Endothelial cell of umbilical vein (primary cell): ENCODE measurements at regions not wholly inside any gene's neighbourhood (a gene's known extent, or its start where the extent isn't known, plus 50 kb on each side); places are given as distances from the start of the nearest gene placed in this dataset.

Experiments used
- BruUV-seq: library from RNA; stranded (reverse); fragments of 400-500 nt; replicated peaks from 2 replicates; lab custom pipeline; 2021; lab: Mats Ljungman, UMichigan
- CTCF ChIA-PET: fragments of 300-600, 350-600 bp; sonication (Branson Sonifier 250); formaldehyde crosslinking; loops from one replicate; lab custom pipeline; 2021; ENCODE audit warnings: antibody characterized with exemption, inconsistent platforms; lab: Charles Lee
- POLR2A ChIA-PET: fragments of 300-600, 350-600 bp; sonication (Branson Sonifier 250); formaldehyde crosslinking; loops from one replicate; lab custom pipeline; 2021; ENCODE audit warnings: antibody characterized with exemption, inconsistent platforms; lab: Charles Lee
- DNase-seq: peaks from one replicate; pipeline ENCODE4 v3.0.0-alpha.2; 2011; ENCODE audit warnings: low read depth, low spot score
- FAIRE-seq: peaks from 2 replicates; lab custom pipeline; 2011; peaks lifted over from hg19 to GRCh38; lab: Jason Lieb, UNC
- H2AFZ ChIP-seq: 2 replicates; pipeline ENCODE4 v1.6.0; 2012; ENCODE audit warnings: low read depth, low read length, control low read depth, inconsistent platforms
- H3K27ac ChIP-seq: 2 replicates; pipeline ENCODE4 v1.5.1; 2011; ENCODE audit warnings: low read depth, mild to moderate bottlenecking, control low read depth, low read length, moderate library complexity; ENCODE audit not compliant: insufficient read depth
- H3K27me3 ChIP-seq, 2 experiments: 2 replicates each; pipeline versions ENCODE4 v1.6.0 to v1.6.1; 2011; ENCODE audit warnings: low read length in 2 of 2, mixed read lengths in 1 of 2; ENCODE audit not compliant: control insufficient read depth in 2 of 2, insufficient read depth in 2 of 2
- H3K36me3 ChIP-seq, 2 experiments: 2 replicates in 1 of 2; 3 replicates in 1 of 2; pipeline ENCODE4 v1.5.1; 2011; ENCODE audit warnings: low read length in 2 of 2, mild to moderate bottlenecking in 1 of 2, moderate library complexity in 1 of 2; ENCODE audit not compliant: control insufficient read depth in 2 of 2, insufficient read depth in 2 of 2; ENCODE audit errors: extremely low read depth in 1 of 2
- H3K4me1 ChIP-seq: 3 replicates; pipeline ENCODE4 v1.5.1; 2011; ENCODE audit warnings: mild to moderate bottlenecking, low read length; ENCODE audit not compliant: control insufficient read depth, insufficient read depth; ENCODE audit errors: extremely low read depth
- H3K4me2 ChIP-seq: 2 replicates; pipeline ENCODE4 v1.6.1; 2011; ENCODE audit warnings: low read length, control low read depth, mixed read lengths; ENCODE audit not compliant: insufficient read depth
- H3K4me3 ChIP-seq, 3 experiments: fragments of 200-600 bp in 1 of 3; sonication (generic), shearing (Covaris generic) in 1 of 3; replicated peaks in 1 of 3; 2 replicates each; pipeline ENCODE4 v1.5.1; 2011 to 2016; ENCODE audit warnings: control low read depth in 3 of 3, low read length in 3 of 3, mild to moderate bottlenecking in 2 of 3, inconsistent platforms in 1 of 3, low read depth in 1 of 3, moderate library complexity in 1 of 3; ENCODE audit not compliant: insufficient read depth in 1 of 3
- H3K79me2 ChIP-seq: 2 replicates; pipeline ENCODE4 v1.6.0; 2012; ENCODE audit warnings: low read length, inconsistent platforms; ENCODE audit not compliant: control insufficient read depth, insufficient read depth
- H3K9ac ChIP-seq: replicated peaks from 2 replicates; pipeline ENCODE3; 2011; ENCODE audit warnings: low read length, control low read depth; ENCODE audit not compliant: insufficient read depth; ENCODE audit errors: extremely low read depth
- H3K9me1 ChIP-seq: replicated peaks from 3 replicates; pipeline ENCODE4 v1.6.0; 2011; ENCODE audit warnings: mild to moderate bottlenecking, low read length; ENCODE audit not compliant: control insufficient read depth, insufficient read depth; ENCODE audit errors: extremely low read depth
- H3K9me3 ChIP-seq: replicated peaks from 2 replicates; pipeline ENCODE4 v1.5.1; 2012; ENCODE audit warnings: low read length, inconsistent platforms; ENCODE audit not compliant: control insufficient read depth, insufficient read depth
- H4K20me1 ChIP-seq: replicated peaks from 2 replicates; pipeline ENCODE3; 2011; ENCODE audit warnings: mild to moderate bottlenecking, low read length; ENCODE audit not compliant: control insufficient read depth, insufficient read depth; ENCODE audit errors: extremely low read depth
- CTCF ChIP-seq, 2 donors: IDR thresholded peaks; 1 replicate in 1 of 2; 2 replicates in 1 of 2; pipeline ENCODE4 v1.5.1; 2011; ENCODE audit warnings: low read length in 2 of 2, mild to moderate bottlenecking in 2 of 2, moderate library complexity in 2 of 2, control low read depth in 1 of 2, inconsistent platforms in 1 of 2, low read depth in 1 of 2; ENCODE audit not compliant: insufficient read depth in 1 of 2; ENCODE audit errors: extremely low read depth in 1 of 2
- EZH2 ChIP-seq: IDR thresholded peaks from 2 replicates; pipeline ENCODE4 v1.6.1; 2012; ENCODE audit warnings: borderline replicate concordance, low read depth, mild to moderate bottlenecking, moderate library complexity, low read length, inconsistent platforms; ENCODE audit not compliant: severe bottlenecking
- FOS ChIP-seq: IDR thresholded peaks from 2 replicates; pipeline ENCODE4 v1.6.1; 2011; ENCODE audit warnings: mild to moderate bottlenecking, low read length, moderate library complexity, borderline replicate concordance; ENCODE audit not compliant: insufficient read depth
- GATA2 ChIP-seq: IDR thresholded peaks from 2 replicates; pipeline ENCODE4 v1.7.0; 2011; ENCODE audit warnings: low read depth, mild to moderate bottlenecking, moderate library complexity, mixed read lengths, low read length; ENCODE audit not compliant: insufficient read length, insufficient read depth
- JUN ChIP-seq: IDR thresholded peaks from 2 replicates; pipeline ENCODE4 v1.6.1; 2011; ENCODE audit warnings: borderline replicate concordance, low read depth; ENCODE audit not compliant: insufficient read length, insufficient read depth
- MAX ChIP-seq: IDR thresholded peaks from 2 replicates; pipeline ENCODE4 v1.6.1; 2011; ENCODE audit not compliant: insufficient read depth, insufficient read length
- MYC ChIP-seq: IDR thresholded peaks from one replicate; pipeline ENCODE4 v1.6.1; 2011; ENCODE audit warnings: mild to moderate bottlenecking, low read depth, low read length
- POLR2A ChIP-seq: IDR thresholded peaks from 2 replicates; pipeline ENCODE4 v1.6.1; 2012; ENCODE audit warnings: low read depth, mild to moderate bottlenecking, control low read depth, low read length
- POLR2AphosphoS5 ChIP-seq: IDR thresholded peaks from 2 replicates; pipeline ENCODE4 v1.6.1; 2012; ENCODE audit warnings: low read depth, mild to moderate bottlenecking, control low read depth, low read length, moderate library complexity; ENCODE audit not compliant: insufficient read depth
- dilution Hi-C: fragments of 300-500 bp; cut with MboI; formaldehyde crosslinking; loops from one replicate; pipeline ENCODE4 v1.15.0; 2019; ENCODE audit warnings: low sequenced_read_pairs; ENCODE audit not compliant: extremely low pct_ligation_motif_present
- intact Hi-C: fragments of 100-400 bp; cut with micrococcal nuclease; formaldehyde crosslinking; loops from one replicate; pipeline ENCODE4 v1.10.0; 2022

DNA sequence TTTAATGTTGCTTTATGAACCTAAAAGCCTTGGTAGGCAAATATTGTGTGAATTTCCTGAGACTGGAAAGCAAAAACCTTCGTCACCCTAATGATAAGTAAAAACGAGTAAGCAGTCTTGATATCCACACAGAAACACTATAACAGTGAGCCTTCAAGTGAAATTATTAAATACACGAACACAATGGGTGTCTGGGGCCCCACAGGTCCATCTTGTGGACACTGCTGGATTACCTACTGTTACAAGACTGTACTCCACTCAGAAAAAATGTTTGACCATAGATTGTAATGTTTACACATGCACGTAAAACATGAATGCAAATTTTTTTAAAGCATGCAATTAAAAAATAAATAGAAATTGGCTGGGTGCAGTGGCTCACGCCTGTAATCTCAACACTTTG lies 466.9 kb downstream of the CD83 start:
- H3K9me1 ChIP-seq = no peaks in the 10 kb centered on the region
- POLR2A ChIA-PET = no interaction called here
- no peak for DNase-seq
- H3K4me1 ChIP-seq = no peaks in the 10 kb centered on the region
- no TSS peak for BruUV-seq
- TF ChIP-seq MAX (no peak), POLR2AphosphoS5 (no peak), FOS (no peak), GATA2 (no peak), CTCF (IDR thresholded peaks at IDR 0.05; ENCODE audit: extremely low read depth in 1 of 2, insufficient read depth in 1 of 2, low read depth in 1 of 2, low read length in 2 of 2) (no peak), JUN (no peak), POLR2A (no peak), MYC (no peak), EZH2 (no peak)
- H3K27me3 ChIP-seq = no peaks in the 10 kb centered on the region
- dilution Hi-C loops = no loop called here
- no peak overlapping the region for H3K9ac ChIP-seq
- H3K27ac ChIP-seq = no peak overlapping the region
- intact Hi-C loops = no loop called here
- CTCF ChIA-PET = no interaction called here
- H3K36me3 ChIP-seq = no peaks in the 10 kb centered on the region
- H4K20me1 ChIP-seq = no peaks in the 10 kb centered on the region
- H3K9me3 ChIP-seq = peaks cover 2% of the 10 kb centered on the region
- FAIRE-seq = no peak
- no peaks in the 10 kb centered on the region for H3K79me2 ChIP-seq
- no peak overlapping the region for H2AFZ ChIP-seq
- no peak overlapping the region for H3K4me3 ChIP-seq
- H3K4me2 ChIP-seq = no peak overlapping the region
